ENCODE measurements at regions not wholly inside any gene's neighbourhood (a gene's known extent, or its start where the extent isn't known, plus 50 kb on each side); places are given as distances from the start of the nearest gene placed in this dataset.
"Not testable (repeated sequence)": the region's sequence is repeated elsewhere in the genome, so short reads cannot be mapped to it uniquely, and the experiment has no call there.

GRCh38 chr4:171475111-171475510 lies 338.1 kb upstream of the GALNTL6 start:
- H3K9me3 ChIP-seq (ENCODE audit: control insufficient read depth, insufficient read depth, low read length); H3K27ac ChIP-seq (ENCODE audit: low read length); H3K27me3 ChIP-seq (ENCODE audit: control insufficient read depth, insufficient read depth, low read length); H3K36me3 ChIP-seq (ENCODE audit: control insufficient read depth, insufficient read depth, low read length); DNase-seq (ENCODE audit: low read depth, low spot score); H3K4me1 ChIP-seq (ENCODE audit: control insufficient read depth, insufficient read depth, low read length); H3K4me3 ChIP-seq (ENCODE audit: low read length): not testable (repeated sequence)
- WGBS (ENCODE audit: insufficient coverage, insufficient read length): no CpG with 5 or more reads among the region's 3 CpGs

GRCh38 chr4:171473155-171473554 lies 340.0 kb upstream of the GALNTL6 start:
- no peak overlapping the region for H3K4me3 ChIP-seq (ENCODE audit: low read length)
- no peaks in the 10 kb centered on the region for H3K4me1 ChIP-seq (ENCODE audit: control insufficient read depth, insufficient read depth, low read length)
- H3K27ac ChIP-seq (ENCODE audit: low read length): no peak overlapping the region
- no peaks in the 10 kb centered on the region for H3K36me3 ChIP-seq (ENCODE audit: control insufficient read depth, insufficient read depth, low read length)
- no peaks in the 10 kb centered on the region for H3K27me3 ChIP-seq (ENCODE audit: control insufficient read depth, insufficient read depth, low read length)
- no CpG with 5 or more reads among the region's 2 CpGs for WGBS (ENCODE audit: insufficient coverage, insufficient read length)
- DNase-seq (ENCODE audit: low read depth, low spot score): no peak
- no peaks in the 10 kb centered on the region for H3K9me3 ChIP-seq (ENCODE audit: control insufficient read depth, insufficient read depth, low read length)

GRCh38 chr4:171472230-171472629 lies 341.0 kb upstream of the GALNTL6 start:
- Histone ChIP-seq H3K36me3 (ENCODE audit: control insufficient read depth, insufficient read depth, low read length) (no peaks in the 10 kb centered on the region), H3K4me3 (ENCODE audit: low read length) (no peak overlapping the region), H3K27ac (ENCODE audit: low read length) (no peak overlapping the region), H3K4me1 (ENCODE audit: control insufficient read depth, insufficient read depth, low read length) (no peaks in the 10 kb centered on the region), H3K27me3 (ENCODE audit: control insufficient read depth, insufficient read depth, low read length) (no peaks in the 10 kb centered on the region), H3K9me3 (ENCODE audit: control insufficient read depth, insufficient read depth, low read length) (no peaks in the 10 kb centered on the region)
- DNase-seq (ENCODE audit: low read depth, low spot score): no peak
- no CpG with 5 or more reads among the region's 4 CpGs for WGBS (ENCODE audit: insufficient coverage, insufficient read length)

GRCh38 chr4:171464499-171464898 lies 348.7 kb upstream of the GALNTL6 start:
- no peaks in the 10 kb centered on the region for H3K9me3 ChIP-seq (ENCODE audit: control insufficient read depth, insufficient read depth, low read length)
- no peak overlapping the region for H3K27ac ChIP-seq (ENCODE audit: low read length)
- H3K4me1 ChIP-seq (ENCODE audit: control insufficient read depth, insufficient read depth, low read length): no peaks in the 10 kb centered on the region
- no CpG with 5 or more reads among the region's 3 CpGs for WGBS (ENCODE audit: insufficient coverage, insufficient read length)
- DNase-seq (ENCODE audit: low read depth, low spot score): no peak
- H3K4me3 ChIP-seq (ENCODE audit: low read length): no peak overlapping the region
- H3K27me3 ChIP-seq (ENCODE audit: control insufficient read depth, insufficient read depth, low read length): no peaks in the 10 kb centered on the region
- no peaks in the 10 kb centered on the region for H3K36me3 ChIP-seq (ENCODE audit: control insufficient read depth, insufficient read depth, low read length)

GRCh38 chr4:171461191-171461590 lies 352.0 kb upstream of the GALNTL6 start:
- no peaks in the 10 kb centered on the region for H3K27me3 ChIP-seq (ENCODE audit: control insufficient read depth, insufficient read depth, low read length)
- DNase-seq (ENCODE audit: low read depth, low spot score): no peak
- no peak overlapping the region for H3K27ac ChIP-seq (ENCODE audit: low read length)
- no peak overlapping the region for H3K4me3 ChIP-seq (ENCODE audit: low read length)
- H3K9me3 ChIP-seq (ENCODE audit: control insufficient read depth, insufficient read depth, low read length): no peaks in the 10 kb centered on the region
- H3K36me3 ChIP-seq (ENCODE audit: control insufficient read depth, insufficient read depth, low read length): no peaks in the 10 kb centered on the region
- no peaks in the 10 kb centered on the region for H3K4me1 ChIP-seq (ENCODE audit: control insufficient read depth, insufficient read depth, low read length)

GRCh38 chr4:171448919-171449481 lies 364.2 kb upstream of the GALNTL6 start:
- Histone ChIP-seq H3K4me1 (ENCODE audit: control insufficient read depth, insufficient read depth, low read length) (no peaks in the 10 kb centered on the region), H3K4me3 (ENCODE audit: low read length) (no peak overlapping the region)
- no CpG with 5 or more reads among the region's 2 CpGs for WGBS (ENCODE audit: insufficient coverage, insufficient read length)

GRCh38 chr4:171448358-171448757 lies 364.8 kb upstream of the GALNTL6 start:
- H3K36me3 ChIP-seq (ENCODE audit: control insufficient read depth, insufficient read depth, low read length): no peaks in the 10 kb centered on the region
- H3K4me1 ChIP-seq (ENCODE audit: control insufficient read depth, insufficient read depth, low read length): no peaks in the 10 kb centered on the region
- no peak for DNase-seq (ENCODE audit: low read depth, low spot score)
- whole genome bisulfite sequencing (ENCODE audit: insufficient coverage, insufficient read length): no CpG with 5 or more reads among the region's 2 CpGs
- H3K27ac ChIP-seq (ENCODE audit: low read length): no peak overlapping the region
- no peaks in the 10 kb centered on the region for H3K9me3 ChIP-seq (ENCODE audit: control insufficient read depth, insufficient read depth, low read length)
- no peak overlapping the region for H3K4me3 ChIP-seq (ENCODE audit: low read length)
- H3K27me3 ChIP-seq (ENCODE audit: control insufficient read depth, insufficient read depth, low read length): no peaks in the 10 kb centered on the region

More at GRCh38 chr4:171448919-171449481, 364.2 kb upstream of the GALNTL6 start:
- Histone ChIP-seq H3K9me3 (ENCODE audit: control insufficient read depth, insufficient read depth, low read length) (no peaks in the 10 kb centered on the region), H3K36me3 (ENCODE audit: control insufficient read depth, insufficient read depth, low read length) (no peaks in the 10 kb centered on the region), H3K27ac (ENCODE audit: low read length) (no peak overlapping the region), H3K27me3 (ENCODE audit: control insufficient read depth, insufficient read depth, low read length) (no peaks in the 10 kb centered on the region)
- no peak for DNase-seq (ENCODE audit: low read depth, low spot score)

- H3K27me3 ChIP-seq (ENCODE audit: control insufficient read depth, insufficient read depth, low read length): no peaks in the 10 kb centered on the region
- WGBS (ENCODE audit: insufficient coverage, insufficient read length): no CpG with 5 or more reads among the region's 1 CpG
These were observed 371.8 kb upstream of the GALNTL6 start for GRCh38 chr4:171441300-171441941.

GRCh38 chr4:171433674-171434073 lies 379.5 kb upstream of the GALNTL6 start:
- Histone ChIP-seq H3K36me3 (ENCODE audit: control insufficient read depth, insufficient read depth, low read length) (no peaks in the 10 kb centered on the region), H3K27me3 (ENCODE audit: control insufficient read depth, insufficient read depth, low read length) (no peaks in the 10 kb centered on the region), H3K9me3 (ENCODE audit: control insufficient read depth, insufficient read depth, low read length) (no peaks in the 10 kb centered on the region), H3K4me3 (ENCODE audit: low read length) (no peak overlapping the region), H3K4me1 (ENCODE audit: control insufficient read depth, insufficient read depth, low read length) (no peaks in the 10 kb centered on the region), H3K27ac (ENCODE audit: low read length) (no peak overlapping the region)
- no peak for DNase-seq (ENCODE audit: low read depth, low spot score)

More at GRCh38 chr4:171441300-171441941, 371.8 kb upstream of the GALNTL6 start:
- DNase-seq (ENCODE audit: low read depth, low spot score): no peak
- H3K4me3 ChIP-seq (ENCODE audit: low read length): no peak overlapping the region
- H3K9me3 ChIP-seq (ENCODE audit: control insufficient read depth, insufficient read depth, low read length): no peaks in the 10 kb centered on the region
- no peaks in the 10 kb centered on the region for H3K36me3 ChIP-seq (ENCODE audit: control insufficient read depth, insufficient read depth, low read length)
- no peak overlapping the region for H3K27ac ChIP-seq (ENCODE audit: low read length)
- H3K4me1 ChIP-seq (ENCODE audit: control insufficient read depth, insufficient read depth, low read length): no peaks in the 10 kb centered on the region

- no peak overlapping the region for H3K27ac ChIP-seq (ENCODE audit: low read length)
- no peak for DNase-seq (ENCODE audit: low read depth, low spot score)
- H3K4me1 ChIP-seq (ENCODE audit: control insufficient read depth, insufficient read depth, low read length): no peaks in the 10 kb centered on the region
- no peaks in the 10 kb centered on the region for H3K36me3 ChIP-seq (ENCODE audit: control insufficient read depth, insufficient read depth, low read length)
- H3K9me3 ChIP-seq (ENCODE audit: control insufficient read depth, insufficient read depth, low read length): no peaks in the 10 kb centered on the region
- no peaks in the 10 kb centered on the region for H3K27me3 ChIP-seq (ENCODE audit: control insufficient read depth, insufficient read depth, low read length)
- H3K4me3 ChIP-seq (ENCODE audit: low read length): no peak overlapping the region
These were observed 380.7 kb upstream of the GALNTL6 start for GRCh38 chr4:171432536-171432935.

GRCh38 chr4:171430495-171430894 lies 382.7 kb upstream of the GALNTL6 start:
- no peaks in the 10 kb centered on the region for H3K9me3 ChIP-seq (ENCODE audit: control insufficient read depth, insufficient read depth, low read length)
- no peaks in the 10 kb centered on the region for H3K36me3 ChIP-seq (ENCODE audit: control insufficient read depth, insufficient read depth, low read length)
- H3K27me3 ChIP-seq (ENCODE audit: control insufficient read depth, insufficient read depth, low read length): no peaks in the 10 kb centered on the region
- H3K4me1 ChIP-seq (ENCODE audit: control insufficient read depth, insufficient read depth, low read length): no peaks in the 10 kb centered on the region
- DNase-seq (ENCODE audit: low read depth, low spot score): no peak
- no CpG with 5 or more reads among the region's 3 CpGs for WGBS (ENCODE audit: insufficient coverage, insufficient read length)
- no peak overlapping the region for H3K4me3 ChIP-seq (ENCODE audit: low read length)
- no peak overlapping the region for H3K27ac ChIP-seq (ENCODE audit: low read length)

All from iPS DF 6.9 (cell line).